Fibroblast of the aortic adventitia (primary cell): ENCODE measurements at regions not wholly inside any gene's neighbourhood (a gene's known extent, or its start where the extent isn't known, plus 50 kb on each side); places are given as distances from the start of the nearest gene placed in this dataset.
A peak's percentile ranks its signal among the peaks of the same experiment; 100 is the strongest.

Source experiments
- DNase-seq: peaks from one replicate; pipeline ENCODE4 v3.0.0-alpha.2; 2010; ENCODE audit warnings: low read depth
- H3K4me3 ChIP-seq: 2 replicates; pipeline ENCODE4 v1.5.1; 2011; ENCODE audit warnings: low read depth, mild to moderate bottlenecking, control low read depth, low read length, moderate library complexity
- TF ChIP-seq, protein P1 (sequence below): IDR thresholded peaks from 2 replicates; pipeline ENCODE4 v1.5.1; 2011; ENCODE audit warnings: mild to moderate bottlenecking, low read length, control low read depth, inconsistent platforms; ENCODE audit not compliant: insufficient read depth

- TF ChIP-seq, protein P1, sequence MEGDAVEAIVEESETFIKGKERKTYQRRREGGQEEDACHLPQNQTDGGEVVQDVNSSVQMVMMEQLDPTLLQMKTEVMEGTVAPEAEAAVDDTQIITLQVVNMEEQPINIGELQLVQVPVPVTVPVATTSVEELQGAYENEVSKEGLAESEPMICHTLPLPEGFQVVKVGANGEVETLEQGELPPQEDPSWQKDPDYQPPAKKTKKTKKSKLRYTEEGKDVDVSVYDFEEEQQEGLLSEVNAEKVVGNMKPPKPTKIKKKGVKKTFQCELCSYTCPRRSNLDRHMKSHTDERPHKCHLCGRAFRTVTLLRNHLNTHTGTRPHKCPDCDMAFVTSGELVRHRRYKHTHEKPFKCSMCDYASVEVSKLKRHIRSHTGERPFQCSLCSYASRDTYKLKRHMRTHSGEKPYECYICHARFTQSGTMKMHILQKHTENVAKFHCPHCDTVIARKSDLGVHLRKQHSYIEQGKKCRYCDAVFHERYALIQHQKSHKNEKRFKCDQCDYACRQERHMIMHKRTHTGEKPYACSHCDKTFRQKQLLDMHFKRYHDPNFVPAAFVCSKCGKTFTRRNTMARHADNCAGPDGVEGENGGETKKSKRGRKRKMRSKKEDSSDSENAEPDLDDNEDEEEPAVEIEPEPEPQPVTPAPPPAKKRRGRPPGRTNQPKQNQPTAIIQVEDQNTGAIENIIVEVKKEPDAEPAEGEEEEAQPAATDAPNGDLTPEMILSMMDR = no peak
- DNase-seq = no peak
- no peak overlapping the region for H3K4me3 ChIP-seq
These were observed 1197.2 kb downstream of the PCDH7 start for GRCh38 chr4:31917334-31917733.

DNA sequence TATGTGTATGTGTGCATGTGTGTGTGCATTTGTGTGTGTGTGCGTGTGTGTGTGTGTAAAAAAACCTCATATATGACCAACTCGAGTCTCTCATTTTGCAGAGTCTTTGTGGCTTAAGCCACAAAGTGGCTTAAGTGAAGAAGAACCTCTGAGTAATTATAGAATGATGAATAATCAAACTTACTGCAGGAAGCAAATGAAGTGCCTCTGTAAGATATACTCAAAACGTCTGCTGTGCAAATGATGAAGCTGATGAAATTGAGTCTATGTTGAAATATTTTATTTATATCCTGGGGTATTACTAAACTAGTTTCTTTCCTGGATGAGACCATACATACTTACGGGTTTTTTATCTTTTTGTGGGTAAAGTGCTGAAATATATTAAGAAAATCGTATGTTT is 1198.7 kb downstream of the PCDH7 start:
- TF ChIP-seq, protein P1 = no peak
- peak; percentile 38 for DNase-seq
- no peak overlapping the region for H3K4me3 ChIP-seq

DNA sequence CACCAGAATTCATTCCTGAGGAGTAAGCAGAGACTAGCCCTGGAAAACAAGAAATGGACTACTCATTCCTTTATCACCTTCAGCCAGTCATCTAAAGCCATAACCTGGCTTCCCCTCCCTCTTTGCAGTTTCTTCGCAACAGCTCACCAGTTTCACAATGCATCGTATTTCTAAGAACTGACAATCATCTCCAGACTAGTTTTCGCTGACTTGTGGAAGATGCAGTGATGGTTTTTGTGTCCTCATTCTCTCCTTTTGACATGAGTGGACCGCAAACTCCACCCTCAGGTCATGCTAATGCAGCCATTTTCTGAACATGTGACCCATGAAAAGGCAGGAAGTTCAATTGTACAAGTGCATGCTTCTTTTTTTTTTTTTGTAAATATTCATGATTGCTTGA is 1203.5 kb downstream of the PCDH7 start:
- TF ChIP-seq, protein P1 = no peak
- no peak overlapping the region for H3K4me3 ChIP-seq
- DNase-seq = no peak

DNA sequence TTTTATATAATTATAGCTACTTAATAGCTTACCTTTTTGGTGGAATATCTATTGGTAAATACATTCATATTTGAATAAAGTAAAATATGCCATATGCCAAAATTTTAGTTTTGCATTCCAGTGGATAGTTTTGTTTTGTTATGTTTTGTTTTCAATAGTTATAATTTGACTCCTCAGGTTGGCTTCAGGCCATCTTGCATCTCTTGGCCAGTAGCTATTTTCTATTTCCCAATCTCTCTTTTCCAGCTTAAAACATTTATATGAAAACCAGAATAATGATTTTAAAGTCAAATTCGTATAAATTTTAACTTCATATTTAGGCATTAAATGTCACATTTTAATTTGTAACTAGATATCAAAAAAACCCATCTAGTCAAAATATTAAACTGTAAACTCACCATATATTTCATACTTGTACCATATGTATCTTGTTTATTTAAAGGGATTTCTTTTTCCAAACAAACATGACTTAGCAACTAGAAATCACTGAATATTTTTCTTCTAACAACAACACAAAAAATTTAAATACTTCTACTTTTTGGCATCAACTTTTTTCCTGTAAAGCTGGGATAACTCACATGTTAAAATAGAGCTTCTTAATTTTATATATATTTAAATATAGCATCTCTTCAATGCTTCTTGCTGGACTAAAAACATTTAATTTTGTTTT is 1209.6 kb downstream of the PCDH7 start:
- TF ChIP-seq, protein P1 = no peak
- DNase-seq = no peak
- H3K4me3 ChIP-seq = no peak overlapping the region

GRCh38 chr4:31946456-31946855 is 1226.3 kb downstream of the PCDH7 start:
- DNase-seq = no peak
- H3K4me3 ChIP-seq = no peak overlapping the region
- TF ChIP-seq, protein P1 = no peak

DNA sequence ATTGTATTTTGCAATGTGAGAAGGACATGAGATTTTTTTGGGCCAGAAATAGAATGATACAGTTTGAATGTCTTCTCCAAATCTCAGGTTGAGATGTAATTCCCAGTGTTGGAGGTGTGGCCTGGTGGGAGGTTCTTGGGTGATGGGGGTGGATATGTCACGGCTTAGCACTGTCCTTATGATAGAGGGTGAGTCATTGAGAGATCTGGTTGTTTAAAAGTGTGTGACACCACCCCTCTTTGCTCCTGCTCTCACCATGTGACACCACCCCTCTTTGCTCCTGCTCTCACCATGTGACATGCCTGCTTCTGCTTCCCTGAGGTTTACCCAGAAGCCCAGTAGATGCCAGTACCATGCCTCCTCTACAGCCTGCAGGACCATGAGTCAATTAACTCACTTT is 1226.9 kb downstream of the PCDH7 start:
- no peak for DNase-seq
- no peak overlapping the region for H3K4me3 ChIP-seq
- TF ChIP-seq, protein P1 = no peak

- TF ChIP-seq, protein P1 = no peak
These were observed 1228.9 kb downstream of the PCDH7 start for GRCh38 chr4:31949045-31949444.

More at GRCh38 chr4:31949045-31949444, 1228.9 kb downstream of the PCDH7 start:
- H3K4me3 ChIP-seq = no peak overlapping the region
- DNase-seq = no peak
